ENCODE measurements at regions not wholly inside any gene's neighbourhood (a gene's known extent, or its start where the extent isn't known, plus 50 kb on each side); places are given as distances from the start of the nearest gene placed in this dataset.

GRCh38 chrX:104486691-104487090, 79.3 kb upstream of the IL1RAPL2 start:
- WGBS (ENCODE audit: low lambda C conversion rate, missing lambda C conversion rate): 71% methylated on average over 2 of the region's 2 CpGs
- Histone ChIP-seq H3K4me2 (no peak overlapping the region), H2AFZ (no peak overlapping the region), H3K4me1 (ENCODE audit: insufficient read depth) (no peaks in the 10 kb centered on the region), H3K4me3 (no peak overlapping the region), H3K79me2 (no peaks in the 10 kb centered on the region), H4K20me1 (ENCODE audit: insufficient read depth, poor library complexity, severe bottlenecking) (no peaks in the 10 kb centered on the region), H3K9me3 (ENCODE audit: low read depth) (no peaks in the 10 kb centered on the region), H3K27me3 (no peaks in the 10 kb centered on the region), H3K27ac (no peak overlapping the region), H3K9me2 (replicated peaks; ENCODE audit: insufficient read depth) (no peaks in the 10 kb centered on the region), H3K36me3 (replicated peaks; ENCODE audit: insufficient read depth, low read depth) (no peaks in the 10 kb centered on the region)
- DNase-seq (ENCODE audit: low spot score): no peak
- TF ChIP-seq CTCF (IDR thresholded peaks at IDR 0.05; ENCODE audit: poor library complexity) (no peak), EZH2phosphoT487 (IDR thresholded peaks at IDR 0.05; ENCODE audit: low read depth, severe bottlenecking, unreplicated experiment) (no peak), EZH2 (IDR thresholded peaks at IDR 0.05; ENCODE audit: borderline replicate concordance) (no peak)

- Histone ChIP-seq H3K4me3 (no peak overlapping the region), H3K27me3 (no peaks in the 10 kb centered on the region), H3K36me3 (replicated peaks; ENCODE audit: insufficient read depth, low read depth) (no peaks in the 10 kb centered on the region), H3K79me2 (no peaks in the 10 kb centered on the region), H3K4me1 (ENCODE audit: insufficient read depth) (no peaks in the 10 kb centered on the region), H3K9me3 (ENCODE audit: low read depth) (no peaks in the 10 kb centered on the region), H3K4me2 (no peak overlapping the region), H4K20me1 (ENCODE audit: insufficient read depth, poor library complexity, severe bottlenecking) (no peaks in the 10 kb centered on the region), H3K27ac (no peak overlapping the region), H3K9me2 (replicated peaks; ENCODE audit: insufficient read depth) (no peaks in the 10 kb centered on the region), H2AFZ (no peak overlapping the region)
- DNase-seq (ENCODE audit: low spot score): no peak
- WGBS (ENCODE audit: low lambda C conversion rate, missing lambda C conversion rate): 28% methylated on average over 2 of the region's 2 CpGs
- TF ChIP-seq CTCF (IDR thresholded peaks at IDR 0.05; ENCODE audit: poor library complexity) (peak; percentile 31), EZH2 (IDR thresholded peaks at IDR 0.05; ENCODE audit: borderline replicate concordance) (no peak), EZH2phosphoT487 (IDR thresholded peaks at IDR 0.05; ENCODE audit: low read depth, severe bottlenecking, unreplicated experiment) (no peak)
Observed at GRCh38 chrX:104482757-104483156, 83.2 kb upstream of the IL1RAPL2 start.

- WGBS (ENCODE audit: low lambda C conversion rate, missing lambda C conversion rate): 27% methylated on average over 1 of the region's 1 CpG
- DNase-seq (ENCODE audit: low spot score): no peak
- no peaks in the 10 kb centered on the region for H3K9me2 ChIP-seq (replicated peaks; ENCODE audit: insufficient read depth)
Observed at GRCh38 chrX:104469771-104470170, 96.2 kb upstream of the IL1RAPL2 start.

More at GRCh38 chrX:104469771-104470170, 96.2 kb upstream of the IL1RAPL2 start:
- no peaks in the 10 kb centered on the region for H3K79me2 ChIP-seq
- no peak overlapping the region for H2AFZ ChIP-seq
- no peaks in the 10 kb centered on the region for H3K36me3 ChIP-seq (replicated peaks; ENCODE audit: insufficient read depth, low read depth)
- H3K4me1 ChIP-seq (ENCODE audit: insufficient read depth): no peaks in the 10 kb centered on the region
- no peaks in the 10 kb centered on the region for H3K27me3 ChIP-seq
- no peak overlapping the region for H3K4me3 ChIP-seq
- no peak overlapping the region for H3K4me2 ChIP-seq
- H4K20me1 ChIP-seq (ENCODE audit: insufficient read depth, poor library complexity, severe bottlenecking): no peaks in the 10 kb centered on the region
- no peak overlapping the region for H3K27ac ChIP-seq
- TF ChIP-seq EZH2phosphoT487 (IDR thresholded peaks at IDR 0.05; ENCODE audit: low read depth, severe bottlenecking, unreplicated experiment): no peak
- TF ChIP-seq CTCF (IDR thresholded peaks at IDR 0.05; ENCODE audit: poor library complexity): no peak
- no peak for TF ChIP-seq EZH2 (IDR thresholded peaks at IDR 0.05; ENCODE audit: borderline replicate concordance)
- no peaks in the 10 kb centered on the region for H3K9me3 ChIP-seq (ENCODE audit: low read depth)

Measured in hepatocyte (in vitro differentiated cells).